GM12878 (cell line): ENCODE measurements at regions not wholly inside any gene's neighbourhood (a gene's known extent, or its start where the extent isn't known, plus 50 kb on each side); places are given as distances from the start of the nearest gene placed in this dataset.

Source experiments
- ATAC-seq: fragments of 200-7000 bp; cut with Tn5 transposase; 3 replicates; pipeline ENCODE4 v1.9.1; 2020; ENCODE audit warnings: mild to moderate bottlenecking, moderate library complexity
- BruUV-seq: library from RNA; stranded (reverse); fragments of 400-500 nt; replicated peaks from 2 replicates; lab custom pipeline; 2021; lab: Mats Ljungman, UMichigan
- CTCF ChIA-PET: fragments of 300-600 bp; sonication (Branson Sonifier 250); formaldehyde crosslinking; extraction: SDS; loops from one replicate; lab custom pipeline; 2021; ENCODE audit warnings: inconsistent platforms; lab: Yijun Ruan, JAX
- POLR2A ChIA-PET: fragments of 350-600 bp; formaldehyde crosslinking; extraction: SDS; loops from one replicate; lab custom pipeline; 2021; ENCODE audit warnings: inconsistent platforms; lab: Charles Lee
- RAD21 ChIA-PET: fragments of 300-600 bp; sonication (Branson Sonifier 250); formaldehyde crosslinking; loops from one replicate; lab custom pipeline; 2023; ENCODE audit warnings: antibody characterized with exemption; ENCODE audit not compliant: unreplicated experiment; lab: Charles Lee
- SMC1A ChIA-PET: fragments of 300-600 bp; sonication (Branson Sonifier 250); formaldehyde crosslinking; loops from one replicate; lab custom pipeline; 2023; ENCODE audit not compliant: unreplicated experiment, uncharacterized antibody; lab: Charles Lee
- DNase-seq: peaks from one replicate; pipeline ENCODE4 v3.0.0-alpha.2; 2011; ENCODE audit warnings: low read depth, low spot score
- FAIRE-seq: peaks from 3 replicates; lab custom pipeline; 2011; peaks lifted over from hg19 to GRCh38; lab: Jason Lieb, UNC
- H2AFZ ChIP-seq: 2 replicates; pipeline ENCODE4 v1.6.0; 2011; ENCODE audit warnings: low read depth, low read length, control low read depth; ENCODE audit not compliant: control insufficient read depth
- H3K27ac ChIP-seq: 2 replicates; pipeline ENCODE4 v1.5.1; 2011; ENCODE audit warnings: control low read depth; ENCODE audit not compliant: control insufficient read depth, insufficient read depth
- H3K27me3 ChIP-seq, 2 experiments: replicated peaks in 1 of 2; 2 replicates each; pipeline versions ENCODE4 v1.6.0 to v1.6.1; 2011; ENCODE audit warnings: low read length in 1 of 2; ENCODE audit not compliant: control insufficient read depth in 2 of 2, insufficient read depth in 2 of 2
- H3K36me3 ChIP-seq, 2 experiments: 2 replicates each; pipeline ENCODE4 v1.5.1; 2011; ENCODE audit warnings: low read length in 1 of 2; ENCODE audit not compliant: control insufficient read depth in 2 of 2, insufficient read depth in 2 of 2
- H3K4me1 ChIP-seq: 2 replicates; pipeline ENCODE4 v1.6.1; 2011; ENCODE audit warnings: mild to moderate bottlenecking, low read length, moderate library complexity, mixed read lengths; ENCODE audit not compliant: control insufficient read depth, insufficient read depth
- H3K4me2 ChIP-seq: 2 replicates; pipeline ENCODE4 v1.6.0; 2011; ENCODE audit warnings: control low read depth; ENCODE audit not compliant: control insufficient read depth, insufficient read depth
- H3K4me3 ChIP-seq: fragments of 200-600 bp; sonication (generic); 2 replicates; pipeline ENCODE4 v1.5.1; 2016
- H3K79me2 ChIP-seq: 2 replicates; pipeline ENCODE4 v1.6.0; 2011; ENCODE audit warnings: low read length; ENCODE audit not compliant: control insufficient read depth, insufficient read depth
- H3K9ac ChIP-seq: 2 replicates; pipeline ENCODE4 v1.8.0; 2011; ENCODE audit warnings: low read length, control low read depth, mixed read lengths; ENCODE audit not compliant: control insufficient read depth, insufficient read depth
- H3K9me3 ChIP-seq: replicated peaks from 3 replicates; pipeline ENCODE4 v1.5.1; 2011; ENCODE audit warnings: mild to moderate bottlenecking, low read length; ENCODE audit not compliant: control insufficient read depth, insufficient read depth
- H4K20me1 ChIP-seq: 2 replicates; pipeline ENCODE4 v1.6.0; 2011; ENCODE audit not compliant: control insufficient read depth, insufficient read depth
- ATF7 ChIP-seq: fragments of 450-650 bp; IDR thresholded peaks from 2 replicates; pipeline ENCODE4 v1.6.1; 2016; ENCODE audit warnings: low read depth, mild to moderate bottlenecking
- CHD4 ChIP-seq: fragments of 200-600 bp; sonication (generic); IDR thresholded peaks from 2 replicates; pipeline ENCODE4 v1.6.1; 2016; ENCODE audit warnings: mild to moderate bottlenecking
- CREM ChIP-seq: IDR thresholded peaks from 2 replicates; pipeline ENCODE4 v1.6.1; 2014; ENCODE audit warnings: antibody characterized with exemption, low read depth
- MTA3 ChIP-seq: IDR thresholded peaks from 2 replicates; pipeline ENCODE4 v1.6.1; 2012; ENCODE audit warnings: low read length, inconsistent platforms, borderline replicate concordance
- MXI1 ChIP-seq: fragments of 150-350 bp; IDR thresholded peaks from 2 replicates; pipeline ENCODE4 v1.6.1; 2011; ENCODE audit warnings: low read depth, mild to moderate bottlenecking, inconsistent platforms, low read length, improper control_type of control experiment
- NBN ChIP-seq: fragments of 450-650 bp; IDR thresholded peaks from 2 replicates; pipeline ENCODE4 v1.6.1; 2016
- NFIC ChIP-seq: IDR thresholded peaks from 2 replicates; pipeline ENCODE4 v1.6.1; 2012; ENCODE audit warnings: low read depth, mild to moderate bottlenecking, inconsistent platforms, low read length, moderate library complexity
- NFXL1 ChIP-seq: fragments of 450-650 bp; IDR thresholded peaks from 2 replicates; pipeline ENCODE4 v1.6.1; 2017; ENCODE audit warnings: antibody characterized with exemption, mild to moderate bottlenecking, borderline replicate concordance
- PKNOX1 ChIP-seq: fragments of 450-650 bp; IDR thresholded peaks from 2 replicates; pipeline ENCODE4 v1.6.1; 2016; ENCODE audit warnings: mild to moderate bottlenecking
- POLR2AphosphoS2 ChIP-seq: IDR thresholded peaks from 2 replicates; pipeline ENCODE4 v1.6.1; 2011; ENCODE audit warnings: low read depth, mild to moderate bottlenecking, low read length, improper control_type of control experiment, moderate library complexity
- POU2F2 ChIP-seq: IDR thresholded peaks from 3 replicates; pipeline ENCODE4 v1.6.1; 2011; ENCODE audit warnings: low read depth, mild to moderate bottlenecking, low read length, borderline replicate concordance
- TAF1 ChIP-seq: IDR thresholded peaks from 2 replicates; pipeline ENCODE4 v1.6.1; 2011; ENCODE audit warnings: mild to moderate bottlenecking, low read depth, low read length, borderline replicate concordance
- TCF12 ChIP-seq: IDR thresholded peaks from 2 replicates; pipeline ENCODE4 v1.6.1; 2011; ENCODE audit warnings: low read depth, mild to moderate bottlenecking, low read length
- ZBTB11 ChIP-seq: fragments of 450-650 bp; formaldehyde crosslinking; IDR thresholded peaks from 2 replicates; pipeline ENCODE4 v1.5.0; 2022; ENCODE audit warnings: mild to moderate bottlenecking, missing genetic modification characterization
- WGBS: methylation state at CpG from one replicate; pipeline ENCODE4 v1.1.6; 2016; ENCODE audit warnings: low lambda C conversion rate; ENCODE audit not compliant: insufficient replicate concordance, insufficient coverage; ENCODE audit errors: missing lambda C conversion rate; 5-methylcytosine and 5-hydroxymethylcytosine counted together
- in situ Hi-C: fragments of 300-500 bp; cut with MboI; formaldehyde crosslinking; loops from 9 replicates; pipeline ENCODE4 v1.14.3; 2018; ENCODE audit warnings: mixed read lengths
- intact Hi-C: fragments of 100-400 bp; cut with micrococcal nuclease; formaldehyde crosslinking; loops from one replicate; pipeline ENCODE4 v1.14.2; 2022; ENCODE audit not compliant: unreplicated experiment
- TF ChIP-seq, protein P1 (sequence below): IDR thresholded peaks from 2 replicates; pipeline ENCODE4 v1.6.1; 2012; ENCODE audit warnings: low read length, inconsistent platforms

- TF ChIP-seq ZBTB11 (CRISPR knock-in tag), result no peak
- TF ChIP-seq NBN, result no peak
- TF ChIP-seq, all 136 proteins: peak for 0
Measured at GRCh38 chr2:12105180-12105579, 358.7 kb downstream of the LPIN1 start (continued).

DNA sequence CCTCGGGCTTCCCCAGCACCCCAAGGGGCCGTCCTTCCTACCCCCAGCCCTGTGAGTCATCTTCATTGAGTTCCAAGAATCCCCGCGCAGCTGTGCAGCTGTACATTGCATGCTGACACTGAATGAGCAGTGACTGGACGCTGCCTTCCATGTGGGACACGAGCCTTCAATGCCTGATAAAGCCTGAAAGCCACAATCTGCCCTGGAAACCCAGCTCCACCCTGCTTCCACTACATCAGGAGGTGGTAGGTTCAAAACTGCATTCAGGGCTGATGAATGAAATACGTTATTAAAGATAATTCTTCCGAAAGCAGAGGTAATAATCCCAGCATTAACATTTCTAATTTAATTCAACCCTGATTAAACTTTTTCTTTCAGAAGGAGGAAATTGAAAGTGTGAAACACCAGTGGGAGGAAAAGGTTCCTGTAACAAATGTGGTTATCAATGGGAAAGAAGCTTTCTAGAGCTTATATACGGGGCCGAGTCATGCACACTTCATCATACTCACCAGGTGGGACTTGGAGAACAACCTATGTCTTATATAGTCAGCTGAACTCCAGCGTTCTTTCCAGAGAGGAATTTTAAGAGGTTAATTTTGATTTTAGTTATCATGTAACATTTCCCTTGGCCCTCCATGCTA lies 360.1 kb downstream of the LPIN1 start:
- H3K9me3 ChIP-seq, result no peaks in the 10 kb centered on the region
- ChIA-PET RAD21 (interaction anchor here (0.9 to 1.2 kb wide), 2 partner anchors 9 to 239 kb away, joined by 3 read pairs; no protein-coding TSS in a partner anchor), POLR2A (interaction anchor here (0.6 to 0.9 kb wide), 2 partner anchors 11 to 99 kb away, joined by 3 read pairs; no protein-coding TSS in a partner anchor), CTCF (interaction anchor here (2.1 kb wide), 1 partner anchor 10 kb away, joined by 6 read pairs; no protein-coding TSS in a partner anchor), SMC1A (interaction anchor here (0.5 to 1.9 kb wide), 4 partner anchors 11 to 1489 kb away, joined by 3 to 6 read pairs (median 4); no protein-coding TSS in a partner anchor)
- peak; percentile 60 for ATAC-seq
- no peak overlapping the region for H3K27ac ChIP-seq
- H3K79me2 ChIP-seq, result no peaks in the 10 kb centered on the region
- H3K4me3 ChIP-seq, result no peak overlapping the region
- peaks cover 10% of the 10 kb centered on the region for H3K4me1 ChIP-seq
- H2AFZ ChIP-seq, result no peak overlapping the region
- H3K36me3 ChIP-seq, result peaks cover 0 to 2% of the 10 kb centered on the region in 2 experiments; a peak in 1 of 4 replicates
- H3K4me2 ChIP-seq, result no peak overlapping the region
- 56% methylated on average over 11 of the region's 11 CpGs for WGBS
- intact Hi-C loops (no loop called here), in situ Hi-C loops (no loop called here)
- DNase-seq, result no peak
- no peaks in the 10 kb centered on the region for H4K20me1 ChIP-seq
- H3K9ac ChIP-seq, result no peak overlapping the region
- no TSS peak for BruUV-seq
- FAIRE-seq, result no peak
- H3K27me3 ChIP-seq, result no peaks in the 10 kb centered on the region
- no peak for TF ChIP-seq POU2F2
- TF ChIP-seq TCF12, result 0 out of 2 replicates have a peak, but pooled peaks have one; percentile 47
- no peak for TF ChIP-seq NFIC
- no peak for TF ChIP-seq MTA3
- TF ChIP-seq POLR2AphosphoS2, result no peak
- no peak for TF ChIP-seq TAF1
- TF ChIP-seq PKNOX1, result no peak
- TF ChIP-seq CREM, result no peak
- TF ChIP-seq, protein P1, sequence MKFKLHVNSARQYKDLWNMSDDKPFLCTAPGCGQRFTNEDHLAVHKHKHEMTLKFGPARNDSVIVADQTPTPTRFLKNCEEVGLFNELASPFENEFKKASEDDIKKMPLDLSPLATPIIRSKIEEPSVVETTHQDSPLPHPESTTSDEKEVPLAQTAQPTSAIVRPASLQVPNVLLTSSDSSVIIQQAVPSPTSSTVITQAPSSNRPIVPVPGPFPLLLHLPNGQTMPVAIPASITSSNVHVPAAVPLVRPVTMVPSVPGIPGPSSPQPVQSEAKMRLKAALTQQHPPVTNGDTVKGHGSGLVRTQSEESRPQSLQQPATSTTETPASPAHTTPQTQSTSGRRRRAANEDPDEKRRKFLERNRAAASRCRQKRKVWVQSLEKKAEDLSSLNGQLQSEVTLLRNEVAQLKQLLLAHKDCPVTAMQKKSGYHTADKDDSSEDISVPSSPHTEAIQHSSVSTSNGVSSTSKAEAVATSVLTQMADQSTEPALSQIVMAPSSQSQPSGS, result peak; percentile 16; the same call in 1 of the 2 replicates
- TF ChIP-seq CHD4, result no peak
- no peak for TF ChIP-seq NFXL1
- TF ChIP-seq MXI1, result no peak
- TF ChIP-seq ATF7, result no peak
